ENCODE measurements at regions not wholly inside any gene's neighbourhood (a gene's known extent, or its start where the extent isn't known, plus 50 kb on each side); places are given as distances from the start of the nearest gene placed in this dataset.

GRCh38 chr5:5037674-5038073 is 102.5 kb upstream of the ADAMTS16 start:
- TF ChIP-seq FOXM1 (IDR thresholded peaks at IDR 0.05; ENCODE audit: borderline replicate concordance) = no peak
- TF ChIP-seq BHLHE40 (IDR thresholded peaks at IDR 0.05; ENCODE audit: borderline replicate concordance) = no peak
- no peak for TF ChIP-seq SP1 (IDR thresholded peaks at IDR 0.05)
- TF ChIP-seq ARNT (IDR thresholded peaks at IDR 0.05) = no peak
- no peak for TF ChIP-seq ELF4 (IDR thresholded peaks at IDR 0.05)
- TF ChIP-seq FOXK2 (IDR thresholded peaks at IDR 0.05) = no peak
- no peak for TF ChIP-seq L3MBTL2 (conservative IDR thresholded peaks at IDR 0.05)

Data from HEK293T (cell line).